ENCODE measurements at regions not wholly inside any gene's neighbourhood (a gene's known extent, or its start where the extent isn't known, plus 50 kb on each side); places are given as distances from the start of the nearest gene placed in this dataset.

DNA sequence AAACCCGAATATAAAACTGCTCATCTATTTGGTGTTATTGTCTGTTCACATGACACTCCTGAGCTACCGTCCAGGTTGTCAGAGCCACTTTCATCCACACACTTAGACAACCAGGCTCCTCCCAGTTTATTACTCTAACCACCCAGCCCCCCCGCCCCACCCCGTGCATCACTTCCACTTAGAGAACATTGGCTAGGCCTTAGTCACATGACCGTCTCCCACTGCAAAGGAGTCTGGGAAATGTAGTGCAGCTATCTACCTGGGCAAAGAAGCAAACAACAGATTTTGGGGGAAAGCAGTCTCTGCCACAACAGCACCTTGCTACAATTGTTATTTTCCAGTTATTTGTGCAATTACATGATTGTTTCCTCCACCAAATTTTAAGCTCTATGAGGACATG, 57.6 kb upstream of the RBPJ start:
- Histone ChIP-seq H3K4me1 (peaks cover 11% of the 10 kb centered on the region), H3K27me3 (no peaks in the 10 kb centered on the region), H3K36me3 (ENCODE audit: low read depth, missing control alignments) (no peaks in the 10 kb centered on the region), H3K4me3 (peak overlapping the region; percentile 1 to 7), H3K9me3 (no peaks in the 10 kb centered on the region), H3K27ac (no peak overlapping the region)
- no peak for TF ChIP-seq POLR2A (IDR thresholded peaks at IDR 0.05)
- TF ChIP-seq, protein P1, sequence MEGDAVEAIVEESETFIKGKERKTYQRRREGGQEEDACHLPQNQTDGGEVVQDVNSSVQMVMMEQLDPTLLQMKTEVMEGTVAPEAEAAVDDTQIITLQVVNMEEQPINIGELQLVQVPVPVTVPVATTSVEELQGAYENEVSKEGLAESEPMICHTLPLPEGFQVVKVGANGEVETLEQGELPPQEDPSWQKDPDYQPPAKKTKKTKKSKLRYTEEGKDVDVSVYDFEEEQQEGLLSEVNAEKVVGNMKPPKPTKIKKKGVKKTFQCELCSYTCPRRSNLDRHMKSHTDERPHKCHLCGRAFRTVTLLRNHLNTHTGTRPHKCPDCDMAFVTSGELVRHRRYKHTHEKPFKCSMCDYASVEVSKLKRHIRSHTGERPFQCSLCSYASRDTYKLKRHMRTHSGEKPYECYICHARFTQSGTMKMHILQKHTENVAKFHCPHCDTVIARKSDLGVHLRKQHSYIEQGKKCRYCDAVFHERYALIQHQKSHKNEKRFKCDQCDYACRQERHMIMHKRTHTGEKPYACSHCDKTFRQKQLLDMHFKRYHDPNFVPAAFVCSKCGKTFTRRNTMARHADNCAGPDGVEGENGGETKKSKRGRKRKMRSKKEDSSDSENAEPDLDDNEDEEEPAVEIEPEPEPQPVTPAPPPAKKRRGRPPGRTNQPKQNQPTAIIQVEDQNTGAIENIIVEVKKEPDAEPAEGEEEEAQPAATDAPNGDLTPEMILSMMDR (IDR thresholded peaks at IDR 0.05): no peak
- DNase-seq: peak; percentile 61
- intact Hi-C loops (cut with DNase I; ENCODE audit: low total_unique reads): no loop called here
- 37 to 59% methylated on average over 5 of the region's 5 CpGs for WGBS, 2 donors

- no peak for DNase-seq
- Histone ChIP-seq H3K36me3 (ENCODE audit: low read depth, missing control alignments) (no peaks in the 10 kb centered on the region), H3K4me3 (no peak overlapping the region), H3K27ac (no peak overlapping the region), H3K9me3 (no peaks in the 10 kb centered on the region), H3K4me1 (peaks cover 11% of the 10 kb centered on the region), H3K27me3 (no peaks in the 10 kb centered on the region)
- whole genome bisulfite sequencing, 2 donors: 70 to 79% methylated on average over 5 of the region's 5 CpGs
- intact Hi-C loops (cut with DNase I; ENCODE audit: low total_unique reads): no loop called here
- no peak for TF ChIP-seq POLR2A (IDR thresholded peaks at IDR 0.05)
- TF ChIP-seq, protein P1 (IDR thresholded peaks at IDR 0.05): no peak
Measured at GRCh38 chr4:26264109-26264508, 56.7 kb upstream of the RBPJ start.

- Histone ChIP-seq H3K27me3 (no peaks in the 10 kb centered on the region), H3K9me3 (no peaks in the 10 kb centered on the region), H3K4me3 (no peak overlapping the region), H3K36me3 (ENCODE audit: low read depth, missing control alignments) (no peaks in the 10 kb centered on the region), H3K4me1 (peaks cover 11% of the 10 kb centered on the region), H3K27ac (no peak overlapping the region)
- intact Hi-C loops (cut with DNase I; ENCODE audit: low total_unique reads): no loop called here
- TF ChIP-seq POLR2A (IDR thresholded peaks at IDR 0.05): no peak
- TF ChIP-seq, protein P1 (IDR thresholded peaks at IDR 0.05): no peak
- WGBS, 2 donors: 79 to 88% methylated on average over 1 of the region's 1 CpG
- peak; percentile 78 for DNase-seq
Measured at GRCh38 chr4:26267087-26267486, 53.7 kb upstream of the RBPJ start.

DNA sequence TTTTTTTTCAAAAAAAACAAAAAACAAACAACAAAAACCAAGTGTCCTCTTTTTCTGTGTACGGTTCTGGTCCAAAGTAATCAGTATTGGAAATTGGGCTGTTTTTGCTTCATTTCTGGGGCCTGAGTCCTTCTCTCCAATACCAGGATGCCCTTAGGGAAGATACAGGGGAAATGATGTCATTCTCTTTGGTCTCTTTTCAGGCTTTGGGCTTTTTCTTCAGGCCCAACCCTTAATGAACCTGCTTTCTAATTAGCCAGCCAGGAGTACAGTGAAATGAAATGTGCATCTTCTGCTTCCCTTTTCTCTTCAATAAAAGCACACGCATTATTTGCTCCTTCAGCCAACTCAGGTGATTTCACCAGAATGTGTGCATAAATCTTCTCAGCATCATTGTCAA, 52.6 kb upstream of the RBPJ start:
- no peak overlapping the region for H3K27ac ChIP-seq
- no peak overlapping the region for H3K4me3 ChIP-seq
- intact Hi-C loops (cut with DNase I; ENCODE audit: low total_unique reads): no loop called here
- DNase-seq: no peak
- no peaks in the 10 kb centered on the region for H3K36me3 ChIP-seq (ENCODE audit: low read depth, missing control alignments)
- 90 to 91% methylated on average over 2 of the region's 2 CpGs for WGBS, 2 donors
- no peaks in the 10 kb centered on the region for H3K9me3 ChIP-seq
- no peaks in the 10 kb centered on the region for H3K27me3 ChIP-seq
- peaks cover 11% of the 10 kb centered on the region for H3K4me1 ChIP-seq
- no peak for TF ChIP-seq POLR2A (IDR thresholded peaks at IDR 0.05)
- TF ChIP-seq, protein P1 (IDR thresholded peaks at IDR 0.05): no peak

DNA sequence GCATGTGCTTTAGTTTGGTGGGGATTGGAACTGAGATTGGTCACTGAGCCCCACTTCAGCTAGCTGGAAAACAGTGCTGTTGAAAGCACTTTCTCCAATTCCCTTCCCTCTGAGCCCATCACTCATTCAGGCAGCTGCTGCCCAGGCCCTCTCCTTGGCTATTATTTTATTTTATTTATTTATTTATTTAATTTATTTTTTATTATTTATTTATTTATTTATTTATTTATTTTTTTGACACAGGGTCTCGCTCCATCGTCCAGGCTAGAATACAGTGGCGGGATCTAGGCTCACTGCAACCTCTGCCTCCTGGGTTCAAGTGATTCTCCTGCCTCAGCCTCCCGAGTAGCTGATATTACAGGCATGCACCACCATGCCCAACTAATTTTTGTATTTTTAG, 51.8 kb upstream of the RBPJ start:
- H3K27ac ChIP-seq: no peak overlapping the region
- H3K4me1 ChIP-seq: peaks cover 11% of the 10 kb centered on the region
- intact Hi-C loops (cut with DNase I; ENCODE audit: low total_unique reads): no loop called here
- no peaks in the 10 kb centered on the region for H3K9me3 ChIP-seq
- no peaks in the 10 kb centered on the region for H3K27me3 ChIP-seq
- no peak for TF ChIP-seq POLR2A (IDR thresholded peaks at IDR 0.05)
- TF ChIP-seq, protein P1 (IDR thresholded peaks at IDR 0.05): no peak
- 97 to 98% methylated on average over 4 of the region's 4 CpGs for WGBS, 2 donors
- no peaks in the 10 kb centered on the region for H3K36me3 ChIP-seq (ENCODE audit: low read depth, missing control alignments)
- no peak overlapping the region for H3K4me3 ChIP-seq
- DNase-seq: no peak

Data from testis (tissue), 2 donors.